Non-pigmented ciliary epithelial cell (primary cell): ENCODE measurements at regions not wholly inside any gene's neighbourhood (a gene's known extent, or its start where the extent isn't known, plus 50 kb on each side); places are given as distances from the start of the nearest gene placed in this dataset.

Experiments
- DNase-seq: peaks from one replicate; pipeline ENCODE4 v3.0.0-alpha.2; 2010; ENCODE audit warnings: low read depth

DNA sequence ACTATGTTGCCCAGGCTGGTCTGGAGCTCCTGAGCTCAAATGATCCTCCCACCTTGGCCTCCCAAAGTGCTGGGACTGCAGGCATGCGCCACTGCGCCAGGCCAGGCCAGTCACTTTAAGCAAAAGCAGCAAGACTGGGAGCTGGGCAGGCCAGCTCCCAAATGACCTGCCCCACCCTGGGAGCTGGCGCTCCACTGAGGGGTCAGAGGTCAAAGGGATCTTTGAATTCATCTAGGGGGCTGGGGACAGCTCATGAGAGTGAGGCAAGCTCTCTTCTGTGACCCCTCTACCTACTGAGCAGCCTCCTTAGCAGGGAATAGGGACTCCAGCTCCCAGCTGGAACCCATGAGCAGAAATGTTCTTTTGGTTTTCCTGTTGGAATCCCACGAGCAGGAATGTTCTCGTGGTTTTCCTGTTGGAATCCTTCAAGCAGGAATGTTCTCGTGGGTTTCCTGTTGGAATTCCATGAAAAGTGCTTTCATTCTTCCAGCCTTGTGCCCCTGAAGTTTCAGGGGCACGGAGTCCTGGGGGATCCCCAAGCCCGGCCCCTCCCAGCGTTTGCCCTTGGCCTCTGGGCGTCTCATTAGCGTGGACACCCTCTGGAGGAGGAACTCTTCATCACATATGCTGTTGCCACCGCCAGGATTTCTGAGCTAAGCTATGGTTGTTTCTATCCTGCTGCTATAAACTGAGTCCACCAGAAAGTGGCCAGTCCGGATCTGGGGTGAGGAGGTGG is 162.0 kb upstream of the HAAO start:
- DNase-seq = no peak

DNA sequence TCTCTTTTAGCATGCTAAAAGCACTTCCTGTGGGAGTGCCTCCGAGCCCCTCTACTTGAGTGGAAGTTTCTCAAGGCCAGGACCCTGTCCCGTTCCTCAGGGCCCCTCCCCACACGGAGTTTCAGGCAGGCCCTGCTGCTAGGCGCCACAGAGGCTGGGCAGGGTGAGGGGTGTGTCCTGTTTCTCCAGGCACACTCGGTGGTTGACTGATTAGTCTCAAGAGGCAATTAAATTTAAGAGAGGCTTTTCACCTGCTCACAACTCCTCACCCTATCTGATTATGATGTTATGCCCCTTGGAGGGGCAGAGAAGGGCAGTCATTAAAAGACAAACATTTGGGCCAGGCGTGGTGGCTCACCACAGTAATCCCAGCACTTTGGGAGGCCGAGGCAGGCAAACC is 160.8 kb upstream of the HAAO start:
- no peak for DNase-seq

DNA sequence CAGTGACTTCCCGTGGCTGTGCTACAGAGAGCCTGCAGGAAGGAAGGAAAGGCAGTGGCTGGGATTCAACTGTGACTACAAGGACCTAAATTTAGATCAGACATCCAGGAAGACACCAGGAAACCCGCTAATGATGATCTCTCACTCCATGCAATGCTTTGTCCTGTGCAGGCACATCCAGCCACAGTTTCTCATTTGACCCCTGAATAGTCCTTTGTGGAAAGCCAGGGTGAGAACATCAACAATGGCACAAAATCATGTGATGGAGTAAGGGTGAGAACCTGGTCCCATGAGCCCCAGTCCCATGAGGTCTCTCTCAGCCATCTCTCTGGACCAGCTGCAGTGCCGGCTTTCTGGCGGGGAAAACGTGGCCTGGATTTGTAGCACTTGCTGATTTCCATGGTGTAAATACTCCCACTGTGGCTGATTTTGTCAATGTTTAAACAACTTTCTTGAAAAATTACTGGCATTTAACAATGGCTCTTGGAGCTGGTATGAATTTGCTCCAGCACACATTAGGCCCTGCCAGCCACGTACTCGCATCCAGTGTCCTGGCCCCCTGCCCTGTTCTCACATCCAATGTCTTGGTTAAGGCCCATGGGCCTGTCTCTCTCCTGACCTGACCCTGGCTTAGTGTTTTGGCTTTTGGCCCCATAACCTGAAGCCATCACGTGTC is 159.0 kb upstream of the HAAO start:
- no peak for DNase-seq

DNA sequence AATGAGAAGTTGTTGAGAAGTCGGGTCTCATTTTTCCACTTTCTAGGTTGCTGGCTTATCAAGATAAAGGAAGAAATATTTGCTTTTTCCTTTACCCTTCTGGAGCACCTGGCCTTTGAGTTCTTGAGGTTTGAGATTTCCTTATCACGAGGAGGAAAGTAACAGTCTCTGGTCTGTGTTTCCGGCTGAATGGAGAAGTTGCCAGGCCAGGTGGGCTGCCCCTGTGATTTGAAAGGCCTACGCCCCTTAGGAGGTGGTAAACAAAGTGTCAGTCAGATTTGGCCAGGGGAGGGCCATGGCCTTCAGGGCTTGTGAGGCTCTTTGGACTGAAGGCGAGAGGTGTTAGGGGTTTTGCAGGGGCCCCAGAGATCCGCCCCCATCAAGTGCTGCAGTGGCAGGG is 156.7 kb upstream of the HAAO start:
- no peak for DNase-seq

DNA sequence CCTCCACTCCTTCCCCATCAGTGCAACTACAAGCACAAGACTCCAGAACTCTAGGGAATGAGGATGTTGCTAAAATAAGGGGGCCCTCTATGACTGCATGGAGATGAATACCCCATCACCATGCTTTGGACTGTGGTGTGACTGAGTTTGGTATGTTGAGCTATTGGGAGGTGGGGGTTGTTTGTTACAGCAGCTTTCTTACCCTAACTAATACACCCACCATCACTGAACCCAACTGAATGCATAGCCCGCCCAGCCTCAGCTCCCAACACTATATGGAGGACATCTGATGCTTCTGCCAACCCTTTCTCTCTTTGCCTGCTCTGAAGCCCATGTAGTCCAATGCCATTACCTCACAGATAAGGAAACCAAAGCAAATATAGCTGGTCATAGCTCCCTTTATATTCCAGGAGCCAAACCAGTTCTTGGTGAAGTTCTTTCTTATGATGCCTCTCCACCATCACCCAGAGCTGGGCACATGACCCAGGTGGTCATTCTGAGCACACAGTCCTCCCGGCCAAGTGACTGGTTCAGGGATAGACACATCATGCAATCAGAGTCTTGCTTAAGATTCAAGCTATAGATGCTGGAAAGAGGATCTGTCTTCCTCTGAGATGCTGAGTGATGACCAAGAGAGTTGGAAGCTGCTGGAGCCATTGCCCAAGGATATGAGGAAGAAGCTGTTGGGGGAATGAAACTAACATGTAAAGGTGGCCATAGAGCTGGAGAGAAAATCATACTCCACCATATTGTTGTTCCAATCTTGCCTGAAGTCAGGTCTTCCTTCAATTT is 155.6 kb upstream of the HAAO start:
- DNase-seq = no peak

DNA sequence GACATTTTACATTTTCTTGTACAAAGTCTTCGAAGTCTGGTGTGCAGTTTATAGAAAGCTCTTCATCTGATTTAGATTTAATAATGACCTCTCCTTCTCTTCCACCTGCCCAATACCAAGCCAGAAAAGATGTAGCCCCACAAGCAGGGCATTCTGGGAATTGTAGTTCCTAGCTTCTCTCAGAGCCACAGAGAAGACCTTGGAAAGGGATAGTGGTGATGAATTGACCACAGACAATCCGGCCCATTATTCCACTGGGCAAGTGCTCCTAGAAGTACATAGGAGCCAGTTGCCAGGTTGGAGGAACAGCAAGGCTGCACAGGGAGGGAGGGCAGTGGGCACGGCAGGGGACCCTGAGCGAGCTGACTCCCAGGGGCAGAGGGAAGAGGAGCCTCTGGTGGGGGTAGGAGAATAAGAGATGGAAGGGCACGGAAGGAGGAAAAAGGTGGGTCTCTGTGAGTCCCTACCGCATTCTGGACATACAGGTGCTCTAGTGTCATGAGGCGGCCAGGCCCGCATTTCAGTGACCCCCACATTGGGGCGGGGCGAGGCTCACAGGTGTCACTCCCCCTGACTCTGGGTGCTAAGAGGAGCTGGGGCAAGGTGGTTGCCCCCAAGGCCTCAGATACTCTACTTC is 152.5 kb upstream of the HAAO start:
- DNase-seq = no peak

DNA sequence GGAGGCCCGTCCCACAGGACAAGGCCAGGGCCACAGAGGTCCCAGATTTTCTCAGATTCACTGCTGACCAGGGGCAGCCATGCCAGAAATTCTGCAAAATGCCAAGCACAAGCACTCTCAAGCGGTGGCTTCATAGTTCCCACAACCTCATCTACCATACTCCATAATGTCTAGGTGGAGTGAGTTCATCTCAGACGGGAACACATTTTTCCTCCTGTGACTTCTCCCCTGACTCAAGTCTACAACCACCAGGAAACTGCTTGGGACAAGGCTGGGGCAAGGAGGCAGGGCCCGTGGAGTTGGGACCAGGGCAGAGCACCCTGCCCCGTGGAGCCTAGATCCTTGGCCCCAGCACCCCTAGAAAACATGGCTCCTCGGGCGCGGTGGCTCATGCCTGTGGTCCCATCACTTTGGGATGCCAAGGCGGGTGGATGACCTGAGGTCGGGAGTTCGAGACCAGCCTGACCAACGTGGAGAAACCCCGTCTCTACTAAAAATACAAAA is 150.7 kb upstream of the HAAO start:
- DNase-seq = no peak

DNA sequence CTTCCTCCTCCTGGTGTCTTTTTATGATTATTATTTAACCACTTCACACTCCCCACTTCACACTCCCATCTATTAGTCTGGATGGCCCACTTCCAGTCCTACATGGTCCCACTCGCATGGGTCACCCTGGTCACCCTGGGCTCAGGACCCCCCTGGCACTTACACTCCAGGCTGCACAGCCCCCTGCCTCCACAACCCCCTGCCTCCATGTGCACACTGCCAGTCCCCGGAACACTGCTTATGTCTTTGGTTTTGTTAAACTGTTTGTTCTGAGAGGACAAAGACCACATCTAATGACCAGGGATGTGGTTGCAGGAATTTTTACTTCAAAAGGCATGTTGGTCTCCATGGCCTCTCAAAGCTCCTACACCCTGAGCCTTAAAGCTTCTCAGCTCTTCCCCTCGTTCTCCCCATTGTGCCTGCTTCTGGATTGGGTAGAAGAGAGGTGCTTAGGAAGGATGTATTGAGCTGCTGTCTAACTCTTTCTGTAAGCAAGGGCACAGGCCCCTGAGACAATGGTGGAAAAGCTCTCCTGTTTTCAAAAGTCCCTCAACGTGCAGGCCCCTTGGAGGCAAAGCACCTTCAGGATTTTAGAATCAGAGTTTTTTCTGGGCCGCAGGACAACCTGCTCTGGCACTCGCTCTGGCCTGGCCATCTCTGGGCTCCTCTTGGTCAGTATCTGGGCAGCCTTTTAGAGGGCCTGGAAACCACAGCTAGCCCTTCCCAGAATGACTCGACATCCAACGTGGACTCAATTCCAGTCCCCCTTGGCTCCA is 150.0 kb upstream of the HAAO start:
- DNase-seq = no peak

DNA sequence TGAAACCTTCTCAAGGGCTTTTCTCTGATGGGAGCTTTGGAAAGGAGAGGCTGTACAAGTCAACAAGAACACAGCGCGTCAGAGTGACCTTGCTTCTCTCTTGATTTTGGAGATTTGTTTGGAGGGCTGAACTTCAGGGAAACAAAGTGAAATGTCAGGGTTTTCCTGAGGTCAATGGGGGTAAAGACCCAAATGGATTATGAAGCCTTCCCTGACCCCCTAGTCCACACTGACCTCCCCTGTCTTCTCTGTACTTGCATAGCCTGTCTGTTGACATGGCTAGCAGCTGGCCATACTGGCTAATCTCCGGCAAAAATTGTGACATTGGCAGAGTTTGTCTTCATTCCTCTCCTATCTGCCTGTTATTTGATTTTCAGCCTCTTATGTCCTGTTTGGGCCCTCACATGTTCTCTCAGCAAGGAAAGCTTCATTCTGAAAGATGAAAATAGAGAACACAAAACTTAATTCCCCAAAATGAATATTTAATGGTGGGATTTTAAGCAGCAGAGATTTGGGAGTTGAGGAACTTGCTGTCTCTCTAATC is 149.3 kb upstream of the HAAO start:
- DNase-seq = no peak

DNA sequence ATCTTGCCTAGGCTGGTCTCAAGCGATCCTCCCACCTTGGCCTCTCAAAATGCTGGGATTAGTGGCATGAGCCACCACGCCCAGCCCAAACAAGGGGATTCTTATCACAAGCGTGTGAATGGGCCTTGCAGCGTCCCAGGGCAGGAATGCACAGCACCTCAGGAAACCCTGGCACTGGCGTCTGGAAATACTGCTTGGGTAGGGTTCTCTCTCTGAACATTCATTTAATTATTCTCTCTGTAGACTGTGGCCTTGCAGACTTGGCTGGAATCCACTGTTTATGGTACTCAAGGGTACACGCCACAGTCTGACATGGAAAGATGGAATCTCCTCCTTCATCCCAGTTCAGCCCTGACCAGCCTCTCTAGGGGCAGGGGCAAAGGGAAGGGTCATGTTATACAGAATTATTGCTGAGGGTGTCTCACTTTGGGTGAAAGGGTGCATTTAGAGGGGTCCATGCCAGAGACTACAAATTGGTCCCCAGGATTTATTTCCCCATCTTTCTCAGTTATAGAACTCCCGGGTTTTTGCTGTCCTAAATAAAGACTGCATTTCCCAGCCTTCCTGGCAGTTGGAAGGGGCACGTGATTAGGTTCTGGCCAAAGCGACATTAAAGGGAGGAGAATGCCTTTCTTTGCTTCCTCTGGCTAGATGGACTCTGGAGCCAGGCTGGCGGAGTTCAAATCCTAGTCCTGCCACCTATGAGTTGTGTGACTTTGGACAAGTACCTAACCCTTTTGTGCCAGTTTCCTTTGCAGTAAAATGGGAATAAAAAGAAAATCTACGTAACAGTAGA is 147.2 kb upstream of the HAAO start:
- no peak for DNase-seq

DNA sequence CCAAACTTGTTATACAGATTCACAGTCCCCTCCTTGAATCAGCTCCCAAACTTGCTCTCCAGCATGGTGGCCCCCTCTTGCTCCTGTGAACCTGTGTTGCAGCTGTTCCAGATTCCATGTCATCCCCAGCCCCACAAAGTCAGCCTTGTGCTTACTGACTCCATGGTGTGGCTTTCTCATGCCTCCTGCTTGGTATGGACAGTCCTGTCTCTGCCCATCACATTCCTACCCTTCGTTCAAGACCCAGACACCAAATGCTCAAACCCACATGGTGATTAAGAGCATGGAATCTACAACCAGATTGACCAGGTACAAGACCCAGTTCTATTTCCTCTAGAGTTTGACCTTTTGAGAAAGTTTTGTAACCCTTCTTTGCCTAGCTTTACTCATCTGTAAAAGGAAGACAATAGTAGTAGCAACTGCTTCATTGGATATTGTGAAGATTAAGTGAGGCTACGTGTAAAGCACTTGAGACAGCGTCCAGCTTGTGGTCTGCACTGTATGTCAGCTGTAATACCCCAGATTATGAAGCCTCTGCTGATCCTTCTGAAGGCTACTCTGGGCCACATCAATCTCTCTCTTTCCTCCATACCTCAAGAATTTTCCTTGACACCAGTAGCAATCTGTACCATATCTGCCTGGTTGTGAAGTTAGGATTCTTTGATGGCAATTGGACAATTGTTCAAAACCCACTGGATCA is 146.4 kb upstream of the HAAO start:
- DNase-seq = no peak

DNA sequence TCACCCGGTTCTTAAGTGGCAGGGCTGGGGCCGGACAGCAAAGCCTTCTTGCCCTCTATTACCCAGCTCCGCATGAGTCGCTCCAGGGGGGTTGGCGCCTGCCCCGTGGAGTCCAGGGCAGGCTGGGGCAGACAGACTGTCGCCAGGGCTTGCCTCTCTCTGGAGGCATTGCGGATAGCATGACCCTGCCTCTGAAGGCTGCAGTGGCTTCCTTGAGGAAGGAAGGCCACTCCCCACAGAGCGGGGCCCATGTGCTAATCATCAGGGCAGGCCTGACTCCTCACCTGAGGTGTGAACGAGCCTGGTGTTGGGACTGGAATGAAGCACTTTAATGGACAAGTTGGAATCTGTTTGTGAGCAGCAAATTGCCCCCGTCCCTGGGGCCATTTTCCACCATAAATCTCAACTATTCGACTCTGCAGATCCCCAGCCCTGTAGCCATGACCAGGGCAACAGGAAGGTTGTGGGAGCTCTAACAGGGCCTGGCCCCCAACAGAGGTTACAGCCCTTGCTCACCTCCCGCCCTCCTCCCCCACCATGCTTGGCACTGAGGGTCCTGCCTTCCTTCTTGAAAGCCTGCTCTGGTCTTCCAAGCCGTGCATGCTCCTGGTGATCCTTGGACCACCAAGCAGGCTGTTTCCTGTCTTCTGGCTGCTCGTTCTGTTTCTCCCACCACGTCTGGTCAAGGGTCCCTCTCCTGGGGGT is 144.9 kb upstream of the HAAO start:
- DNase-seq = no peak

DNA sequence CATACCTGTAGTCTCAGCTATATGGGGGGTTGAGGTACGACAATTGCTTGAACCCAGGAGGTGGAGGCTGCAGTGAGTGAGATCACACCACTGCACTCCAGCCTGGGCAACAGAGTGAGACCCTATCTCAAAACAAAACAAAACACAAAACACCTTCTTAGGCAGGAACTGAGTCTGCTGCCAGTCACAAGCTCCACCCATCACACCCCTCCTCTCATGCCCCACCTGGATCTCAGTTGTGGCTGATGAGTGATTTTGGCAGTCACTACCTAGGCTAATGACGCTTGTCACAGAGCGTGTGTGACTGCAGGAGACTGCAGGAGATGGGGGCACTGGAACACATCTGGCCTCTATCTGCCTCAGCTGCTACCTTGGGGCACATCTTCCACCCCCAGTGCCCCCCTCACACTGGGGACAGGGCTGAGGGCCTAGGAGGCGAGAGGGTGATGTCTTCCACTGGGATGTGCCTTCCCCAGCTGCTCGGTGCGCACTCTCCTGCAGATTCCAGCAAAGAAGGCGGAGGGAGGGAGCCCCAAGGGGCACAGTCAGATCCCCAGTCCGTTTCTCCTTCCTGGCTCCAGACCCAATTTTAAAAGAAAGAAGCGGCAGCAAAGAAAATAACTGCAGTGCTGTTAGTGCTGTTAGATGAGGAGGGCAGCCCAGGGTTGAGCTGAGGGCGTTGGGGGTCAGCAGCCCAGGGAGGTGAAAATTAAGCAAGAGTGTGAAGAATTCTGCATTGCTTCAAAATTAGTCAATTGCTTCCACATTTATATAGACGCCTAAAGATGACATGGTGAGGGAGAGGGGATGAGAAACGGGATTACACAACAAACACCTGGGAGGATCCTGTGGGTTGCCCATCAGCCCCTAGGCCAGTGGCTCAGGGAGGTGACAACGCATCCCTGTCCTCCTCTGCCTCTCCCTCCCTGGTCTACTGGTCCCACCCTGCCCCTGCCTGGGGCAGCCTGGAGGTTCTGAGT is 143.6 kb upstream of the HAAO start:
- DNase-seq = no peak

DNA sequence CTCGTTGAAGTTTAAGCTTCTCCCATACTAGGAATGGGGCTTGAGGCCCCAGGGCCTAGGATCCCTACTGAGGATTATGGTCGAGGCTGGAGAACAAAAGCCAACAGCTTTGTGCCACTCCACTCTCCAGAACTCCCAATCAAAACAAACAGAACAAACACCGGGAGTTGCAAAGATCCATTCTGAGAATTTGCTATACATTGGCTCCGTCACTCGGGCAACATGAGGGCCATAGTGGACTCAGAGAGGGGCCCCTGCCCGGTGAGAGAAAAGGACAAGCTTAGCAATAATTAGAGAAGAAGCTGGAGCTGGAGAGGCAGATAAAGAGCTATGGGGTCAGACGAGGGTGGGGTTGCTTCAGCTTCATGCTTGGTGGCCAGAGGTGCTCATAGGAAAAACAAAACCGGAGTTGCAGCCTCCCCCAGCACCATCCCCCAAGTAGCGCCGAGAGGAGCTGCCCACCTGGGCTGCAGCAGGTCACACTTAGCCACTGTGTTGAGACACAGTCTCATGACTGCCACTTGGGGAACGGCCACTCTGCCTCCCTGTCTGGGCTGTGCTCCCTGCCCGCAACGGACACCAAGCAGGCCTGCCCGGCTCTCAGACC is 142.3 kb upstream of the HAAO start:
- DNase-seq = no peak

DNA sequence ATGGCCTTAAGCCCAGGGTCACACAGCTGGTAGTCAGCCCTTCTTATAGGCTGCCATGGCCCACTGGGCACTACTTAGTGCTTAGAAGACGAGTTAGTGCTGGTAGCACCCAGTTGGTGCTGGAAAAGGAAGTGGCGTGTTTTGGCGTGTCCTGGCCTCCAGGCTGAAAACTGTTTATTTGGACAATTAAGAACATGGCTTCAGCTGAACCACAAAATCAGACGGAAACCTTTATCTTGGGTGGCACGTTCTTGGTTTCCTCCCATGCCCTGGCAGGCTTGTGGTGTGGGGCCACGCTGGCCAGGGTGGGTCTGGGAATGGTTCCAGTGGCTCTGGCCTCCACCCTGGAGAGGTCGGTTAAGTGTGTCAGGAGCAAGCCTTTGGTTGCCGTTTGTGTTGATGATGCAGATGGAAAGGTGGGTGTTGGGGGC is 141.5 kb upstream of the HAAO start:
- no peak for DNase-seq

DNA sequence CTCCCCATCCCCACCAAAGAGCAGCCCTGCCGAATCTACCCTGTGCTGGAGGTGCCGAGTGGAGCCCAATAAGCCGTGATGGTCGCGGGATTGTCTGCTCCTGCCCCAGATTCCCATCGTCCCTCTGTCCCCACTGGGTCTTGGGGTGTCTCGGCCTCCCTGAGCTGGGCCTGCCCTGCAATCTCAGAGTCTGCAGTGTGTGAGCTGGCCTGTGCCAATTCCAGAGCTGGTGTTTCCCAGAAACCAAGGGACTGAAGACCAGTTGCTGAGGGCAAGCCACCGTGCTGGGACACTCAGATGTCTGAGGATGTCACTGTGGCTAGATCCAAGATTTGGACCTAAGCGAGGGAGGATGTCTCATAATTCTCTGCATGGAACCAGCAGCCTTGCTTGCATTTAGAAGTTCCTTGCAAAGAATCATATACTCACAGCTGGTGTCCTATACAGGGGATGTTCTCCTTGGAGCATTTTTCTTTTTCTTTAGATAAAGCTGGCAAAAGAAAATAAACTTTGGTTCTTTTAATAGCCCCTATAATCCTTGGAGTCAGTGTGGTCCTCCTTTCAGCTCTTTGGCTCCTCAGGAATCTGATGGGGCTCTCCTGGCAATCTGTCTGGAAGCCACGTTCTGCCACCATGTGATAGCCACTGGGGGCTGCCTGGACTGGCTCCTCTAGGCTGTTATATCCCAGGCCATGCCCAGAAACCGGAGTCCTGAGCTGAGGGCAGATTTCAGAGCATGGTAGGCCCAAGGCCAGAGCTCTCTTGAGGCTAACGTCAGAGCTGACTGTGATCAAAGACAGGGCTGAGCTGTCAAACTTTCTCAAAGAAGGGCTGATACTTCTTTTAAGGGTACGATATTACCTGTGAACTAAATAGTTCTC is 140.1 kb upstream of the HAAO start:
- DNase-seq = no peak

DNA sequence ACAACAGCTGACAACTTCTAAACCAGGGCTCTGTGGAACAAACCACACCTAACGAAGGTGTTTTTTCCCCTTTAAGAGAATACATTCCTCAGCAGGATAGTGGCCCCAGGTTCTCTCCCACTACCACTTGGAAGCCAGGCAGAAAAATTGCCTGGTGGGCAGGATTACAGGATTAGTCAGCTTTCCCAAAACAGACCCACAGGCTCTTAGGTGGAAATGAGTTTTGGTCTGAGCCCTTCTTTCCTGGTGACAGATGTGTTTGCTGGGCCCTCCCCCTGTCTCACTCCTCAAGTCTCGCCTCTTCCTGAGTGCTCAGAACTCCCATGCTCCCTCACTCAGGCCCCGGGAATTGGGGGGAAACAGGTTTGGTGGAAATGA is 139.4 kb upstream of the HAAO start:
- no peak for DNase-seq
